ENCODE measurements at regions not wholly inside any gene's neighbourhood (a gene's known extent, or its start where the extent isn't known, plus 50 kb on each side); places are given as distances from the start of the nearest gene placed in this dataset.
A peak's percentile ranks its signal among the peaks of the same experiment; 100 is the strongest.

- no peak overlapping the region for H3K4me3 ChIP-seq (ENCODE audit: low read depth, low read length)
- H3K36me3 ChIP-seq: no peaks in the 10 kb centered on the region
- no peak for TF ChIP-seq CTCF (IDR thresholded peaks at IDR 0.05; ENCODE audit: low read depth, low read length)
- no peak for DNase-seq
- no peaks in the 10 kb centered on the region for H3K27me3 ChIP-seq (ENCODE audit: insufficient read depth, low read depth, severe bottlenecking)
- H3K9me3 ChIP-seq (ENCODE audit: severe bottlenecking): no peaks in the 10 kb centered on the region
- H3K27ac ChIP-seq: peak overlapping the region; percentile 73
Observed at GRCh38 chr2:193966590-193966989, 1690.4 kb upstream of the SLC39A10 start.

GRCh38 chr2:193965263-193965662, 1691.8 kb upstream of the SLC39A10 start:
- Histone ChIP-seq H3K36me3 (no peaks in the 10 kb centered on the region), H3K9me3 (ENCODE audit: severe bottlenecking) (no peaks in the 10 kb centered on the region), H3K27me3 (ENCODE audit: insufficient read depth, low read depth, severe bottlenecking) (no peaks in the 10 kb centered on the region), H3K4me3 (ENCODE audit: low read depth, low read length) (no peak overlapping the region), H3K27ac (peak overlapping the region; percentile 73)
- no peak for TF ChIP-seq CTCF (IDR thresholded peaks at IDR 0.05; ENCODE audit: low read depth, low read length)
- peak; percentile 55 for DNase-seq

GRCh38 chr2:193963472-193964119, 1693.4 kb upstream of the SLC39A10 start:
- H3K4me3 ChIP-seq (ENCODE audit: low read depth, low read length): no peak overlapping the region
- H3K9me3 ChIP-seq (ENCODE audit: severe bottlenecking): no peaks in the 10 kb centered on the region
- no peaks in the 10 kb centered on the region for H3K27me3 ChIP-seq (ENCODE audit: insufficient read depth, low read depth, severe bottlenecking)
- H3K36me3 ChIP-seq: no peaks in the 10 kb centered on the region
- DNase-seq: peak; percentile 42
- H3K27ac ChIP-seq: no peak overlapping the region; the same call in 1 of the 2 replicates
- peak; percentile 45 for TF ChIP-seq CTCF (IDR thresholded peaks at IDR 0.05; ENCODE audit: low read depth, low read length)

GRCh38 chr2:193946806-193947205, 1710.2 kb upstream of the SLC39A10 start:
- H3K9me3 ChIP-seq (ENCODE audit: severe bottlenecking): no peaks in the 10 kb centered on the region
- H3K4me3 ChIP-seq (ENCODE audit: low read depth, low read length): no peak overlapping the region
- H3K27me3 ChIP-seq (ENCODE audit: insufficient read depth, low read depth, severe bottlenecking): no peaks in the 10 kb centered on the region
- no peaks in the 10 kb centered on the region for H3K36me3 ChIP-seq
- TF ChIP-seq CTCF (IDR thresholded peaks at IDR 0.05; ENCODE audit: low read depth, low read length): no peak
- no peak for DNase-seq
- H3K27ac ChIP-seq: no peak overlapping the region

GRCh38 chr2:193943406-193943960, 1713.5 kb upstream of the SLC39A10 start:
- no peak for DNase-seq
- no peaks in the 10 kb centered on the region for H3K36me3 ChIP-seq

More at GRCh38 chr2:193943406-193943960, 1713.5 kb upstream of the SLC39A10 start:
- TF ChIP-seq CTCF (IDR thresholded peaks at IDR 0.05; ENCODE audit: low read depth, low read length): no peak
- H3K9me3 ChIP-seq (ENCODE audit: severe bottlenecking): no peaks in the 10 kb centered on the region
- H3K27ac ChIP-seq: no peak overlapping the region
- H3K27me3 ChIP-seq (ENCODE audit: insufficient read depth, low read depth, severe bottlenecking): no peaks in the 10 kb centered on the region
- no peak overlapping the region for H3K4me3 ChIP-seq (ENCODE audit: low read depth, low read length)

All from WERI-Rb-1 (cell line).